ENCODE measurements at regions not wholly inside any gene's neighbourhood (a gene's known extent, or its start where the extent isn't known, plus 50 kb on each side); places are given as distances from the start of the nearest gene placed in this dataset.
"Not testable (repeated sequence)": the region's sequence is repeated elsewhere in the genome, so short reads cannot be mapped to it uniquely, and the experiment has no call there.

GRCh38 chr14:83529531-83529930, 1995.9 kb upstream of the SEL1L start:
- no peak for DNase-seq

- DNase-seq, result no peak
Measured at GRCh38 chr14:83533734-83534133, 1996.2 kb upstream of the FLRT2 start.

- no peak for DNase-seq
Measured at GRCh38 chr14:83534995-83535394, 1994.9 kb upstream of the FLRT2 start.

GRCh38 chr14:83535444-83535843, 1994.5 kb upstream of the FLRT2 start:
- DNase-seq, result no peak

GRCh38 chr14:83541147-83541546, 1988.8 kb upstream of the FLRT2 start:
- no peak for DNase-seq

GRCh38 chr14:83548061-83548839, 1981.7 kb upstream of the FLRT2 start:
- no peak for DNase-seq

- DNase-seq, result no peak
Measured at GRCh38 chr14:83556065-83556464, 1973.9 kb upstream of the FLRT2 start.

- no peak for DNase-seq
Measured at GRCh38 chr14:83556746-83557453, 1973.0 kb upstream of the FLRT2 start.

GRCh38 chr14:83558946-83559345, 1971.0 kb upstream of the FLRT2 start:
- no peak for DNase-seq

- DNase-seq, result no peak
Measured at GRCh38 chr14:83559721-83560120, 1970.2 kb upstream of the FLRT2 start.

- DNase-seq, result no peak
Measured at GRCh38 chr14:83561261-83561660, 1968.7 kb upstream of the FLRT2 start.

- no peak for DNase-seq
Measured at GRCh38 chr14:83566567-83566966, 1963.4 kb upstream of the FLRT2 start.

GRCh38 chr14:83568141-83568540, 1961.8 kb upstream of the FLRT2 start:
- DNase-seq, result no peak

- no peak for DNase-seq
Measured at GRCh38 chr14:83575301-83575700, 1954.6 kb upstream of the FLRT2 start.

- DNase-seq, result no peak
Measured at GRCh38 chr14:83583201-83583600, 1946.7 kb upstream of the FLRT2 start.

GRCh38 chr14:83594874-83595273, 1935.1 kb upstream of the FLRT2 start:
- DNase-seq, result no peak

GRCh38 chr14:83607682-83608081, 1922.3 kb upstream of the FLRT2 start:
- DNase-seq, result no peak

- DNase-seq, result no peak
Measured at GRCh38 chr14:83611491-83611890, 1918.5 kb upstream of the FLRT2 start.

- DNase-seq, result no peak
Measured at GRCh38 chr14:83611906-83612390, 1918.0 kb upstream of the FLRT2 start.

GRCh38 chr14:83614956-83615355, 1915.0 kb upstream of the FLRT2 start:
- DNase-seq, result no peak

GRCh38 chr14:83624541-83624940, 1905.4 kb upstream of the FLRT2 start:
- DNase-seq, result no peak

GRCh38 chr14:83632375-83632774, 1897.6 kb upstream of the FLRT2 start:
- DNase-seq, result no peak

GRCh38 chr14:83638748-83639504, 1891.0 kb upstream of the FLRT2 start:
- DNase-seq, result no peak

GRCh38 chr14:83639505-83639875, 1890.5 kb upstream of the FLRT2 start:
- DNase-seq, result not testable (repeated sequence)
